IMR-90 (cell line): ENCODE measurements at regions not wholly inside any gene's neighbourhood (a gene's known extent, or its start where the extent isn't known, plus 50 kb on each side); places are given as distances from the start of the nearest gene placed in this dataset.

Experiments
- ATAC-seq: fragments of 200-7000 bp; cut with Tn5 transposase; 2 replicates; pipeline ENCODE4 v1.9.1; 2020; ENCODE audit warnings: low read depth, mild to moderate bottlenecking, moderate library complexity
- BruUV-seq: library from RNA; stranded (reverse); fragments of 400-500 nt; replicated peaks from 2 replicates; lab custom pipeline; 2021; lab: Mats Ljungman, UMichigan
- CTCF ChIA-PET: fragments of 300-600 bp; formaldehyde crosslinking; extraction: SDS; loops from one replicate; lab custom pipeline; 2021; ENCODE audit warnings: antibody characterized with exemption; lab: Yijun Ruan, JAX
- POLR2A ChIA-PET: fragments of 300-600 bp; sonication (Branson Sonifier 250); formaldehyde crosslinking; loops from one replicate; lab custom pipeline; 2022; ENCODE audit warnings: antibody characterized with exemption; ENCODE audit not compliant: unreplicated experiment; lab: Charles Lee
- DNase-seq: peaks from one replicate; pipeline ENCODE4 v3.0.0; 2013
- H2AFZ ChIP-seq: replicated peaks from 2 replicates; pipeline ENCODE3; 2013; ENCODE audit warnings: low read length, mild to moderate bottlenecking; ENCODE audit not compliant: poor library complexity
- H2AK5ac ChIP-seq: 2 replicates; pipeline ENCODE4 v1.6.1; 2013; ENCODE audit warnings: low read depth, low read length, inconsistent platforms
- H2AK9ac ChIP-seq: replicated peaks from 2 replicates; pipeline ENCODE3; 2013; ENCODE audit warnings: mild to moderate bottlenecking, low read depth, low read length, moderate library complexity; ENCODE audit not compliant: poor library complexity
- H2BK120ac ChIP-seq: 2 replicates; pipeline ENCODE4 v1.6.1; 2013; ENCODE audit warnings: low read depth, low read length, inconsistent platforms
- H2BK15ac ChIP-seq: 3 replicates; pipeline ENCODE4 v1.6.1; 2013; ENCODE audit warnings: low read depth, low read length, inconsistent platforms
- H2BK20ac ChIP-seq: 2 replicates; pipeline ENCODE4 v1.6.1; 2013; ENCODE audit warnings: low read depth, mild to moderate bottlenecking, inconsistent platforms, low read length, moderate library complexity
- H2BK5ac ChIP-seq: 2 replicates; pipeline ENCODE4 v1.6.1; 2013; ENCODE audit warnings: mild to moderate bottlenecking, low read depth, low read length, inconsistent platforms; ENCODE audit not compliant: poor library complexity, severe bottlenecking
- H3K14ac ChIP-seq: replicated peaks from 2 replicates; pipeline ENCODE4 v1.6.1; 2013; ENCODE audit warnings: low read depth, low read length, inconsistent platforms
- H3K18ac ChIP-seq: 2 replicates; pipeline ENCODE4 v1.6.1; 2013; ENCODE audit warnings: low read depth, low read length, control low read depth
- H3K23ac ChIP-seq: 2 replicates; pipeline ENCODE4 v1.6.1; 2013; ENCODE audit warnings: low read depth, low read length, inconsistent platforms
- H3K27ac ChIP-seq: 2 replicates; pipeline ENCODE4 v1.5.1; 2013; ENCODE audit warnings: mild to moderate bottlenecking, control low read depth, low read length; ENCODE audit not compliant: insufficient read depth
- H3K27me3 ChIP-seq: 2 replicates; pipeline ENCODE4 v1.6.1; 2013; ENCODE audit warnings: low read length; ENCODE audit not compliant: control insufficient read depth, insufficient read depth
- H3K36me3 ChIP-seq: 2 replicates; pipeline ENCODE4 v1.6.1; 2013; ENCODE audit warnings: low read length, mixed read lengths; ENCODE audit not compliant: control insufficient read depth, insufficient read depth
- H3K4ac ChIP-seq: 2 replicates; pipeline ENCODE4 v1.6.1; 2013; ENCODE audit warnings: low read depth, low read length, inconsistent platforms
- H3K4me1 ChIP-seq: 2 replicates; pipeline ENCODE4 v1.6.1; 2013; ENCODE audit warnings: low read length, mixed read lengths; ENCODE audit not compliant: control insufficient read depth, insufficient read depth
- H3K4me2 ChIP-seq: 2 replicates; pipeline ENCODE4 v1.6.1; 2013; ENCODE audit warnings: low read depth, mild to moderate bottlenecking, control low read depth, low read length, moderate library complexity
- H3K4me3 ChIP-seq: 2 replicates; pipeline ENCODE4 v1.5.1; 2013; ENCODE audit warnings: low read depth, mild to moderate bottlenecking, control low read depth, low read length, moderate library complexity; ENCODE audit not compliant: insufficient read depth
- H3K56ac ChIP-seq: 2 replicates; pipeline ENCODE4 v1.6.1; 2013; ENCODE audit warnings: low read length, inconsistent platforms; ENCODE audit not compliant: insufficient read depth; ENCODE audit errors: extremely low read depth
- H3K79me1 ChIP-seq, 2 experiments: 2 replicates each; pipeline ENCODE4 v1.6.1; 2013; ENCODE audit warnings: low read length in 2 of 2, inconsistent platforms in 1 of 2, low read depth in 1 of 2
- H3K9ac ChIP-seq: 2 replicates; pipeline ENCODE4 v1.6.1; 2013; ENCODE audit warnings: low read depth, low read length, control low read depth
- H3K9me1 ChIP-seq: 2 replicates; pipeline ENCODE4 v1.6.1; 2013; ENCODE audit warnings: low read length, inconsistent platforms; ENCODE audit not compliant: insufficient read depth
- H3K9me3 ChIP-seq: 2 replicates; pipeline ENCODE4 v1.6.1; 2013; ENCODE audit warnings: low read length; ENCODE audit not compliant: control insufficient read depth, insufficient read depth
- H4K20me1 ChIP-seq: 2 replicates; pipeline ENCODE4 v1.6.1; 2013; ENCODE audit warnings: low read length, inconsistent platforms; ENCODE audit not compliant: insufficient read depth
- H4K5ac ChIP-seq: 2 replicates; pipeline ENCODE4 v1.6.1; 2013; ENCODE audit warnings: mild to moderate bottlenecking, low read depth, low read length, control low read depth
- H4K8ac ChIP-seq, 2 experiments: 2 replicates each; pipeline ENCODE4 v1.6.1; 2013; ENCODE audit warnings: low read depth in 2 of 2, low read length in 2 of 2, control low read depth in 1 of 2, inconsistent platforms in 1 of 2
- H4K91ac ChIP-seq: 2 replicates; pipeline ENCODE4 v1.6.1; 2013; ENCODE audit warnings: low read depth, low read length, inconsistent platforms; ENCODE audit not compliant: insufficient read depth
- CEBPB ChIP-seq: IDR thresholded peaks from 2 replicates; pipeline ENCODE4 v1.6.1; 2012; ENCODE audit warnings: low read depth, low read length, improper control_type of control experiment
- MAZ ChIP-seq: IDR thresholded peaks from 2 replicates; pipeline ENCODE4 v1.6.1; 2012; ENCODE audit warnings: low read depth, mild to moderate bottlenecking, low read length, improper control_type of control experiment, moderate library complexity, borderline replicate concordance
- POLR2A ChIP-seq: IDR thresholded peaks from 2 replicates; pipeline ENCODE4 v1.6.1; 2012; ENCODE audit warnings: mild to moderate bottlenecking, low read depth, low read length
- WGBS, 2 experiments: methylation state at CpG; one replicate each; pipeline versions ENCODE4 v1.1.5 to v1.1.7; 2013; ENCODE audit warnings: missing lambda C conversion rate in 2 of 2; ENCODE audit not compliant: insufficient read length in 1 of 2; ENCODE audit errors: extremely low coverage in 2 of 2; 5-methylcytosine and 5-hydroxymethylcytosine counted together
- dilution Hi-C: fragments of 300-500 bp; cut with HindIII; formaldehyde crosslinking; loops from one replicate; pipeline ENCODE4 v1.14.3; 2018; ENCODE audit warnings: low sequenced_read_pairs; ENCODE audit not compliant: unreplicated experiment
- in situ Hi-C: fragments of 300-500 bp; cut with MboI; formaldehyde crosslinking; loops from 3 replicates; pipeline ENCODE4 v1.14.3; 2019; ENCODE audit warnings: low sequenced_read_pairs, inconsistent platforms, mixed read lengths
- intact Hi-C: fragments of 100-400 bp; cut with micrococcal nuclease; formaldehyde crosslinking; loops from 2 replicates; pipeline ENCODE4 v1.10.0; 2022

DNA sequence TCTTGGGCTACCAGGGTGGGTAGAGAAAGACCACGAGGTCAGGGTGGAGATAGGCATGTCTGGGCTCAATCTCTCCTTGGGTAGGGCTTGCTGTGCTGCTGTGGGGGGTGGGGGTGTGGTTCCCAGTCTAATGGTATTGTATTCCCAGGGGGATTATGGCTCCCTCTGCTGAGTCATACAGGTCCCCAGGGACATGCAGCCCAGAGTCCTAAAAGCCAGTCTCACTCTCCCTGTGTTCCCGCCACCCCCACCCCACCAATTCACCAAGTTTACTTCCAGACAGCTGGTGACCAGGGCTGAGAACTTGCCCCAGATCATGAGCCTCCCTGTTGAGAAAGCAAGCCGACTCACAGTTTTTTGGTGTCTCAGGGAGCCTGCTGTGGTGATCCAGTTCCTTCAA is 367.6 kb downstream of the C12orf75 start:
- H2BK120ac ChIP-seq: no peak overlapping the region
- no peak for TF ChIP-seq CEBPB
- TF ChIP-seq MAZ: no peak
- no peak for TF ChIP-seq POLR2A
- ChIA-PET CTCF (no interaction called here), POLR2A (no interaction called here)
- no peak overlapping the region for H2BK20ac ChIP-seq
- H3K9me1 ChIP-seq: no peaks in the 10 kb centered on the region
- no TSS peak for BruUV-seq
- in situ Hi-C loops: no loop called here
- H4K91ac ChIP-seq: no peak overlapping the region
- H2AK9ac ChIP-seq: no peak overlapping the region
- H2BK5ac ChIP-seq: no peak overlapping the region
- intact Hi-C loops: no loop called here
- H3K4me1 ChIP-seq: no peaks in the 10 kb centered on the region
- H3K23ac ChIP-seq: no peak overlapping the region
- H3K4ac ChIP-seq: no peak overlapping the region
- H3K4me3 ChIP-seq: no peak overlapping the region
- 35% methylated on average over 2 of the region's 3 CpGs; no CpG with 5 or more reads in 1 of the 2 experiments for WGBS, 2 experiments
- no peak overlapping the region for H4K8ac ChIP-seq
- no peak overlapping the region for H3K18ac ChIP-seq
- H3K4me2 ChIP-seq: no peak overlapping the region
- no peak overlapping the region for H3K9ac ChIP-seq
- H3K9me3 ChIP-seq: no peaks in the 10 kb centered on the region
- H3K36me3 ChIP-seq: no peaks in the 10 kb centered on the region
- H3K27ac ChIP-seq: no peak overlapping the region
- H4K5ac ChIP-seq: no peak overlapping the region
- no peak for ATAC-seq
- no peak overlapping the region for H3K56ac ChIP-seq
- DNase-seq: no peak
- no peak overlapping the region for H2AK5ac ChIP-seq
- H3K27me3 ChIP-seq: 0 out of 2 replicates have a peak, but pooled peaks cover 2% of the 10 kb centered on the region
- no peak overlapping the region for H3K14ac ChIP-seq
- H3K79me1 ChIP-seq: no peaks in the 10 kb centered on the region
- dilution Hi-C loops: no loop called here
- H2BK15ac ChIP-seq: no peak overlapping the region
- no peaks in the 10 kb centered on the region for H4K20me1 ChIP-seq
- H2AFZ ChIP-seq: no peak overlapping the region
